ENCODE measurements at regions not wholly inside any gene's neighbourhood (a gene's known extent, or its start where the extent isn't known, plus 50 kb on each side); places are given as distances from the start of the nearest gene placed in this dataset.

DNA sequence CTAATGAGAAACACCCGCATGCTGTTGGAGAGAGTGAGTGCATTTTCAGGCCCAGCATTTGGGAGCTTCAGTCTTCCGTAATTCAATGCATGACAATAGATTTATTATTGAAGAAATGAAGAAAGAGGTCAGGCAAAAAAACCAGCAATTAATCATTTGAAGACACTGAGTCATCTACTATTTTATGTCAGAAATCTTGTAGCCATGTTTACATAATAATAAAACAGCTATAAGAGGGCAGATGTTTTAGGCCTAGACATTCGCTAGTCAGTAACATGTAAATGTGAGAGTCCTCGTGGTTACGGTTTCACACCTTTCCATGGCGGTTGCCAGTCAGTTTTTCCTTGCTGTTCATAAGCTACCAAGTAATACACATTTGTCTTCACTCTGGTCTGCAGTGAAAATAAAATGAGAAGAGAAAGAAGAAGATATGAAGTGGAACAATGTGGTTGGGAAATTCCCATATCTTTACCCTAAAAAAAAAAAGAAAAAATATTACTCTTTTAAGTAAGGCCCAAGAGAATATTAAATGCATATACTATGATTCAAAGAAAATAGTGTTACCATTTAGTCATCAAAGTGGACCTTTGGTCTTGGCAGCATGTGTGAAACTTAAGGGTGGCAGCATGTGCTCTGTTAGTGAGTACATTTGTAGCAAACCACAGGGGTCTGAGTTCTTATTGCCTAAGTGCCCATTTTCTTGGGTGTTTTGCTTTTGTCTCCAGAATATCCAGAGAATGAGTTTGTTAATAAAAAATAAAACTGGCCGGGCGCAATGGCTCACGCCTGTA, 140.5 kb upstream of the TBL1XR1 start:
- no peak for TF ChIP-seq EZH2 (IDR thresholded peaks at IDR 0.05; ENCODE audit: borderline replicate concordance, low read depth, low read length, poor library complexity, severe bottlenecking)
- TF ChIP-seq, protein P1, sequence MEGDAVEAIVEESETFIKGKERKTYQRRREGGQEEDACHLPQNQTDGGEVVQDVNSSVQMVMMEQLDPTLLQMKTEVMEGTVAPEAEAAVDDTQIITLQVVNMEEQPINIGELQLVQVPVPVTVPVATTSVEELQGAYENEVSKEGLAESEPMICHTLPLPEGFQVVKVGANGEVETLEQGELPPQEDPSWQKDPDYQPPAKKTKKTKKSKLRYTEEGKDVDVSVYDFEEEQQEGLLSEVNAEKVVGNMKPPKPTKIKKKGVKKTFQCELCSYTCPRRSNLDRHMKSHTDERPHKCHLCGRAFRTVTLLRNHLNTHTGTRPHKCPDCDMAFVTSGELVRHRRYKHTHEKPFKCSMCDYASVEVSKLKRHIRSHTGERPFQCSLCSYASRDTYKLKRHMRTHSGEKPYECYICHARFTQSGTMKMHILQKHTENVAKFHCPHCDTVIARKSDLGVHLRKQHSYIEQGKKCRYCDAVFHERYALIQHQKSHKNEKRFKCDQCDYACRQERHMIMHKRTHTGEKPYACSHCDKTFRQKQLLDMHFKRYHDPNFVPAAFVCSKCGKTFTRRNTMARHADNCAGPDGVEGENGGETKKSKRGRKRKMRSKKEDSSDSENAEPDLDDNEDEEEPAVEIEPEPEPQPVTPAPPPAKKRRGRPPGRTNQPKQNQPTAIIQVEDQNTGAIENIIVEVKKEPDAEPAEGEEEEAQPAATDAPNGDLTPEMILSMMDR (conservative IDR thresholded peaks at IDR 0.05; ENCODE audit: low read depth, low read length), result no peak

All from A673 (cell line).